ENCODE measurements at regions not wholly inside any gene's neighbourhood (a gene's known extent, or its start where the extent isn't known, plus 50 kb on each side); places are given as distances from the start of the nearest gene placed in this dataset.
A peak's percentile ranks its signal among the peaks of the same experiment; 100 is the strongest.

DNA sequence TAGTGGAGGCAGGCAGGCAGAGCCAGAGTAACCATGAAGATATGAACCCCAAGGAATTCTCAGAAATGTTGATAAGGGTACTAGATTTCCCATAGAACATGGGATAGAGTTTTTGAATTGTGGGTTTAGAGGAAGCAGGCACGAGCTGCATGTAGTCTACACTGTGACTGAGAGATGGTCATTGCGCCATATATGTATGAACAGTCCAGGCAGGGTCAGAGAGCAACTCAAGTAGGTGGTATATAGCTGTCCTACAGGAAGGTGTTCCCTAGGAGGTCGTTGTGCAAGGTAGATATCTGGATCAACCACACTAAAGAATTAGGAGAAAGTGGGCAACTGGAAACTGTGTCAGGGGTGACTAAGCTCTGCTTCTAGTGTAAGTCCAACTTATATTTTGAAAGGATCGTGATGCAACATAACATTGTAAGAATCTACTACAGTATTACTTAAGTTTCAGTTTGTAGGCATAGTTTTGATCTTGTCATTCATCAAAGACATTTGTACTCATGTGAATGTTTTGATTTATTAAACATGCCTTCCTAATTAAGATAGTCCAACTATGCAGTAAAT lies 94.6 kb downstream of the HPGD start:
- in situ Hi-C loops (cut with MboI): no loop called here
- TF ChIP-seq EZH2 (IDR thresholded peaks at IDR 0.05; ENCODE audit: insufficient read depth, poor library complexity, severe bottlenecking) (no peak), EZH2phosphoT487 (IDR thresholded peaks at IDR 0.05; ENCODE audit: insufficient read depth, low read depth) (no peak)
- H3K27ac ChIP-seq: no peak overlapping the region
- H3K9ac ChIP-seq: no peak overlapping the region
- 66 to 72% methylated on average over 4 of the region's 4 CpGs for WGBS, 2 experiments (ENCODE audit: low coverage in 1 of 2, low lambda C conversion rate in 2 of 2, missing lambda C conversion rate in 2 of 2)
- no peaks in the 10 kb centered on the region; the same call in 1 of the 2 replicates for H3K9me2 ChIP-seq (ENCODE audit: insufficient read depth)
- H3K4me1 ChIP-seq (ENCODE audit: insufficient read depth): peaks cover 19% of the 10 kb centered on the region
- H3K36me3 ChIP-seq (ENCODE audit: low read depth): no peaks in the 10 kb centered on the region
- H3K79me2 ChIP-seq (ENCODE audit: insufficient read depth): no peaks in the 10 kb centered on the region
- no peaks in the 10 kb centered on the region for H3K9me3 ChIP-seq (ENCODE audit: low read depth)
- peak; percentile 22 for DNase-seq
- H3K4me2 ChIP-seq (ENCODE audit: unreplicated experiment): no peak overlapping the region
- H2AFZ ChIP-seq: no peak overlapping the region
- H3K27me3 ChIP-seq (replicated peaks; ENCODE audit: insufficient read depth): no peaks in the 10 kb centered on the region; the same call in 1 of the 2 replicates
- H3F3A ChIP-seq (ENCODE audit: insufficient read depth): no peaks in the 10 kb centered on the region
- H3K4me3 ChIP-seq: no peak overlapping the region
- no peaks in the 10 kb centered on the region for H4K20me1 ChIP-seq (ENCODE audit: insufficient read depth)

DNA sequence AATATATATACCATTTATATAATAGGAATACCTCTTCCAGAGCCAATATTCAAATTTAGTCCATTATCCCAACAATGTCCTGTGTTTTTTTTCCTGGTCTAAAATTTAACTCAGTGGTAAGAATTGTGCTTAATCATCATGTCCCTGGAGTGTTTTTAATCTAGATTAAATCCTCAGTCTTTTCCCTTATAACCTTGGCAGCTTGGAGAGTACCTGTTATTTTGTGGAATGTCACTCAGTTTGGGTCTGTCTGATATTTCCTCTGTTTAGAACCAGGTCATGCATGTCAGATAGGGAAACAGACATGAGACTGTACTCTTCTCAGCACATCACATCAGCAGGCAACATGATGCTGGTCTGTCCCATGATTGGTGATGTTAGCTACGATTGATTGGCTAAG lies 96.6 kb downstream of the HPGD start:
- Histone ChIP-seq H3K4me2 (ENCODE audit: unreplicated experiment) (no peak overlapping the region), H4K20me1 (ENCODE audit: insufficient read depth) (no peaks in the 10 kb centered on the region), H3K27ac (no peak overlapping the region), H3K79me2 (ENCODE audit: insufficient read depth) (no peaks in the 10 kb centered on the region), H3K36me3 (ENCODE audit: low read depth) (no peaks in the 10 kb centered on the region), H3F3A (ENCODE audit: insufficient read depth) (no peaks in the 10 kb centered on the region), H3K9ac (no peak overlapping the region), H3K9me3 (ENCODE audit: low read depth) (no peaks in the 10 kb centered on the region), H3K27me3 (replicated peaks; ENCODE audit: insufficient read depth) (peaks cover 3% of the 10 kb centered on the region; the same call in 1 of the 2 replicates), H2AFZ (no peak overlapping the region), H3K4me3 (no peak overlapping the region), H3K4me1 (ENCODE audit: insufficient read depth) (peaks cover 19% of the 10 kb centered on the region), H3K9me2 (ENCODE audit: insufficient read depth) (no peaks in the 10 kb centered on the region)
- in situ Hi-C loops (cut with MboI): no loop called here
- WGBS, 2 experiments (ENCODE audit: low coverage in 1 of 2, low lambda C conversion rate in 2 of 2, missing lambda C conversion rate in 2 of 2): 91 to 92% methylated on average over 1 of the region's 1 CpG
- no peak for DNase-seq
- TF ChIP-seq EZH2phosphoT487 (IDR thresholded peaks at IDR 0.05; ENCODE audit: insufficient read depth, low read depth): no peak
- no peak for TF ChIP-seq EZH2 (IDR thresholded peaks at IDR 0.05; ENCODE audit: insufficient read depth, poor library complexity, severe bottlenecking)

DNA sequence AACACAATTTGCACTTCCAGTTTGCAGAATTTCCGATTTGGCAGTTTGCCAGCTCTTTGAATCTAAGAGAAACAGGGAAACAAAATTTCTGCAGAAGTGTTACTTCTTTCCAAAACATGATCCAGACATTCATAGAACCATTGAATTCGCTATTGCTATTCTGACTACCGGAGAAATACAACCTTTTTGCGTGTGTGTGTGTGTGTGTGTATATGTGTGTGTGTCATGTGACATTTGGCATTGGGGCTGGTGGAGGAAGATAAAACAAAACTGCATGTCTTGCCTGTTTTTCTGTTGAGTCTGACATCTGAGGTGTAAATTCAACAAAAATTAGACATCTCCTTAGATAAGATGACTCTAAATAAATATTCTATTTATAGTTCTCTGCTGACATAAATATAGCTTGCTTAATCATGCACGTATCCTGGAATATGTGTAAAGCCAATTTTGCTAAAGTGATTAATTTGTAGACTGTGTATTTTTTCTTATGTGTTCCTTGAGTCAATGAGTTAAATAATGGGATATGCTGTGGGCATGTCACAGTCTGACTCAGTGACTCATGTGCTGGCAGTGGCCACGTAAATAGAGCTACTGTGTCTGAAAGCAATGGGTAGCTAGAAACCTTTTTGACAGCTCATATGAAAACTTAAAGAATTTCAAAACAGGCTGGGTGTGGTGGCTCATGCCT lies 98.9 kb downstream of the HPGD start:
- peak overlapping the region; percentile 14 for H3K4me2 ChIP-seq (ENCODE audit: unreplicated experiment)
- H3K79me2 ChIP-seq (ENCODE audit: insufficient read depth): no peaks in the 10 kb centered on the region
- H3K4me1 ChIP-seq (ENCODE audit: insufficient read depth): peaks cover 13% of the 10 kb centered on the region
- no peak overlapping the region for H3K4me3 ChIP-seq
- H2AFZ ChIP-seq: no peak overlapping the region
- TF ChIP-seq EZH2phosphoT487 (IDR thresholded peaks at IDR 0.05; ENCODE audit: insufficient read depth, low read depth): no peak
- no peak for TF ChIP-seq EZH2 (IDR thresholded peaks at IDR 0.05; ENCODE audit: insufficient read depth, poor library complexity, severe bottlenecking)
- 1 to 4% methylated on average over 6 of the region's 6 CpGs for WGBS, 2 experiments (ENCODE audit: low coverage in 1 of 2, low lambda C conversion rate in 2 of 2, missing lambda C conversion rate in 2 of 2)
- no peak overlapping the region for H3K27ac ChIP-seq
- H4K20me1 ChIP-seq (ENCODE audit: insufficient read depth): no peaks in the 10 kb centered on the region
- DNase-seq: peak; percentile 86
- no peak overlapping the region for H3K9ac ChIP-seq
- H3K36me3 ChIP-seq (ENCODE audit: low read depth): no peaks in the 10 kb centered on the region
- no peaks in the 10 kb centered on the region for H3K9me3 ChIP-seq (ENCODE audit: low read depth)
- H3K9me2 ChIP-seq (ENCODE audit: insufficient read depth): no peaks in the 10 kb centered on the region
- H3K27me3 ChIP-seq (replicated peaks; ENCODE audit: insufficient read depth): peaks cover 3% of the 10 kb centered on the region
- in situ Hi-C loops (cut with MboI): no loop called here
- no peaks in the 10 kb centered on the region for H3F3A ChIP-seq (ENCODE audit: insufficient read depth)

DNA sequence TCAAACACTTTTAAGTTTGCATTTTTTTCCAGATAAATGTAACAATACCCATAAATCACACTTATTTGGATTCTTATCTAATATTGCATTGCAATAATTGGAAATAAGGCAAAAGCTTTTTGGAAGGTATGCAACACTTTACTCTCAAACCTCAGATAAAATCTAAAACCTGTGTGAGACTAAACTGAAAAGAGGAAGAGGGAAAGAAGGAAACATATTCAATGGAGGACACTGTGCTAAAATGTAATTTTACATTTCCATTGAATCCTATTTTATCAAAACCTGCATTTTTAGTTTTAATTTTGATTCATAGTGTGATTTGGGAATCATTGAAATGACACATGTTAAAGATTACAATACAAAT lies 99.4 kb downstream of the HPGD start:
- Histone ChIP-seq H4K20me1 (ENCODE audit: insufficient read depth) (no peaks in the 10 kb centered on the region), H3K27me3 (replicated peaks; ENCODE audit: insufficient read depth) (peaks cover 3% of the 10 kb centered on the region), H2AFZ (no peak overlapping the region), H3K4me2 (ENCODE audit: unreplicated experiment) (peak overlapping the region; percentile 14), H3K9me2 (ENCODE audit: insufficient read depth) (no peaks in the 10 kb centered on the region), H3K4me3 (no peak overlapping the region), H3F3A (ENCODE audit: insufficient read depth) (no peaks in the 10 kb centered on the region), H3K79me2 (ENCODE audit: insufficient read depth) (no peaks in the 10 kb centered on the region), H3K9ac (no peak overlapping the region), H3K4me1 (ENCODE audit: insufficient read depth) (peaks cover 13% of the 10 kb centered on the region), H3K36me3 (ENCODE audit: low read depth) (no peaks in the 10 kb centered on the region), H3K27ac (no peak overlapping the region), H3K9me3 (ENCODE audit: low read depth) (no peaks in the 10 kb centered on the region)
- no peak for TF ChIP-seq EZH2phosphoT487 (IDR thresholded peaks at IDR 0.05; ENCODE audit: insufficient read depth, low read depth)
- TF ChIP-seq EZH2 (IDR thresholded peaks at IDR 0.05; ENCODE audit: insufficient read depth, poor library complexity, severe bottlenecking): no peak
- in situ Hi-C loops (cut with MboI): no loop called here
- no peak for DNase-seq
